OCI-LY7 (cell line): ENCODE measurements at regions not wholly inside any gene's neighbourhood (a gene's known extent, or its start where the extent isn't known, plus 50 kb on each side); places are given as distances from the start of the nearest gene placed in this dataset.
"Not testable (repeated sequence)": the region's sequence is repeated elsewhere in the genome, so short reads cannot be mapped to it uniquely, and the experiment has no call there.

Source experiments
- BruUV-seq: library from RNA; stranded (reverse); fragments of 400-500 nt; replicated peaks from 2 replicates; lab custom pipeline; 2021; lab: Mats Ljungman, UMichigan
- CTCF ChIA-PET: fragments of 300-600 bp; sonication (Branson Sonifier 250); formaldehyde crosslinking; loops from one replicate; lab custom pipeline; 2022; ENCODE audit warnings: antibody characterized with exemption; ENCODE audit not compliant: unreplicated experiment; lab: Charles Lee
- POLR2A ChIA-PET: fragments of 300-600 bp; sonication (Branson Sonifier 250); formaldehyde crosslinking; loops from one replicate; lab custom pipeline; 2022; ENCODE audit warnings: antibody characterized with exemption; lab: Charles Lee
- DNase-seq: peaks from one replicate; pipeline ENCODE4 v3.0.0-alpha.2; 2015; ENCODE audit warnings: low spot score
- H2AFZ ChIP-seq: fragments of 200-600 bp; sonication (generic), shearing (Covaris generic); 2 replicates; pipeline ENCODE4 v1.6.1; 2014; ENCODE audit warnings: mild to moderate bottlenecking, antibody characterized with exemption, low read length, moderate library complexity
- H3K27ac ChIP-seq: fragments of 200-600 bp; sonication (generic); 2 replicates; pipeline ENCODE4 v1.5.1; 2014; ENCODE audit warnings: mixed run types, low read depth, mild to moderate bottlenecking, moderate library complexity, low read length, inconsistent platforms; ENCODE audit not compliant: poor library complexity, severe bottlenecking
- H3K36me3 ChIP-seq: fragments of 200-600 bp; sonication (generic); 2 replicates; pipeline ENCODE4 v1.6.1; 2014; ENCODE audit warnings: mild to moderate bottlenecking, antibody characterized with exemption, low read length, moderate library complexity, mixed read lengths; ENCODE audit not compliant: insufficient read depth
- H3K4me1 ChIP-seq: fragments of 200-600 bp; sonication (generic); 2 replicates; pipeline ENCODE4 v1.5.1; 2014; ENCODE audit warnings: mild to moderate bottlenecking, low read length; ENCODE audit not compliant: insufficient read depth, poor library complexity, severe bottlenecking
- H3K4me2 ChIP-seq: fragments of 200-600 bp; sonication (generic); 2 replicates; pipeline ENCODE4 v1.6.1; 2014; ENCODE audit warnings: mild to moderate bottlenecking, low read length
- H3K4me3 ChIP-seq: fragments of 200-600 bp; sonication (generic); 2 replicates; pipeline ENCODE4 v1.5.1; 2014; ENCODE audit warnings: mild to moderate bottlenecking, low read depth, low read length; ENCODE audit not compliant: poor library complexity, severe bottlenecking
- H3K79me2 ChIP-seq: fragments of 200-600 bp; sonication (generic); 2 replicates; pipeline ENCODE4 v1.6.1; 2016; ENCODE audit warnings: low read depth, mild to moderate bottlenecking, low read length, moderate library complexity, mixed read lengths; ENCODE audit not compliant: insufficient read depth
- H3K9me2 ChIP-seq: fragments of 200-600 bp; sonication (generic); 2 replicates; pipeline ENCODE4 v1.6.1; 2016; ENCODE audit warnings: mild to moderate bottlenecking, low read length, mixed read lengths; ENCODE audit not compliant: insufficient read depth
- H3K9me3 ChIP-seq: fragments of 200-600 bp; sonication (generic); 2 replicates; pipeline ENCODE4 v1.6.1; 2014; ENCODE audit warnings: mild to moderate bottlenecking, mixed run types, low read length, mixed read lengths
- H4K20me1 ChIP-seq: fragments of 200-600 bp; sonication (generic); 2 replicates; pipeline ENCODE4 v1.6.1; 2014; ENCODE audit warnings: mild to moderate bottlenecking, antibody characterized with exemption, low read length, moderate library complexity, mixed read lengths; ENCODE audit not compliant: insufficient read depth
- EZH2phosphoT487 ChIP-seq: fragments of 200-600 bp; sonication (generic); IDR thresholded peaks from 2 replicates; pipeline ENCODE4 v1.6.1; 2018; ENCODE audit warnings: low read depth, borderline replicate concordance, mild to moderate bottlenecking, mixed run types, antibody characterized with exemption, low read length, moderate library complexity, mixed read lengths
- intact Hi-C: fragments of 100-400 bp; cut with micrococcal nuclease; formaldehyde crosslinking; loops from one replicate; pipeline ENCODE4 v1.10.0; 2022; ENCODE audit not compliant: unreplicated experiment
- TF ChIP-seq, protein P1 (sequence below): fragments of 200-600 bp; sonication (generic); conservative IDR thresholded peaks from 2 replicates; pipeline ENCODE4 v1.5.1; 2014; ENCODE audit warnings: mild to moderate bottlenecking, antibody characterized with exemption, low read length, moderate library complexity, mixed read lengths

- H3K27ac ChIP-seq, result no peak overlapping the region
- POLR2A ChIA-PET, result no interaction called here
- TF ChIP-seq, protein P1, sequence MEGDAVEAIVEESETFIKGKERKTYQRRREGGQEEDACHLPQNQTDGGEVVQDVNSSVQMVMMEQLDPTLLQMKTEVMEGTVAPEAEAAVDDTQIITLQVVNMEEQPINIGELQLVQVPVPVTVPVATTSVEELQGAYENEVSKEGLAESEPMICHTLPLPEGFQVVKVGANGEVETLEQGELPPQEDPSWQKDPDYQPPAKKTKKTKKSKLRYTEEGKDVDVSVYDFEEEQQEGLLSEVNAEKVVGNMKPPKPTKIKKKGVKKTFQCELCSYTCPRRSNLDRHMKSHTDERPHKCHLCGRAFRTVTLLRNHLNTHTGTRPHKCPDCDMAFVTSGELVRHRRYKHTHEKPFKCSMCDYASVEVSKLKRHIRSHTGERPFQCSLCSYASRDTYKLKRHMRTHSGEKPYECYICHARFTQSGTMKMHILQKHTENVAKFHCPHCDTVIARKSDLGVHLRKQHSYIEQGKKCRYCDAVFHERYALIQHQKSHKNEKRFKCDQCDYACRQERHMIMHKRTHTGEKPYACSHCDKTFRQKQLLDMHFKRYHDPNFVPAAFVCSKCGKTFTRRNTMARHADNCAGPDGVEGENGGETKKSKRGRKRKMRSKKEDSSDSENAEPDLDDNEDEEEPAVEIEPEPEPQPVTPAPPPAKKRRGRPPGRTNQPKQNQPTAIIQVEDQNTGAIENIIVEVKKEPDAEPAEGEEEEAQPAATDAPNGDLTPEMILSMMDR, result no peak
- no peak for TF ChIP-seq EZH2phosphoT487
Measured at GRCh38 chr1:229170274-229170673, 100.6 kb upstream of the RAB4A start.

DNA sequence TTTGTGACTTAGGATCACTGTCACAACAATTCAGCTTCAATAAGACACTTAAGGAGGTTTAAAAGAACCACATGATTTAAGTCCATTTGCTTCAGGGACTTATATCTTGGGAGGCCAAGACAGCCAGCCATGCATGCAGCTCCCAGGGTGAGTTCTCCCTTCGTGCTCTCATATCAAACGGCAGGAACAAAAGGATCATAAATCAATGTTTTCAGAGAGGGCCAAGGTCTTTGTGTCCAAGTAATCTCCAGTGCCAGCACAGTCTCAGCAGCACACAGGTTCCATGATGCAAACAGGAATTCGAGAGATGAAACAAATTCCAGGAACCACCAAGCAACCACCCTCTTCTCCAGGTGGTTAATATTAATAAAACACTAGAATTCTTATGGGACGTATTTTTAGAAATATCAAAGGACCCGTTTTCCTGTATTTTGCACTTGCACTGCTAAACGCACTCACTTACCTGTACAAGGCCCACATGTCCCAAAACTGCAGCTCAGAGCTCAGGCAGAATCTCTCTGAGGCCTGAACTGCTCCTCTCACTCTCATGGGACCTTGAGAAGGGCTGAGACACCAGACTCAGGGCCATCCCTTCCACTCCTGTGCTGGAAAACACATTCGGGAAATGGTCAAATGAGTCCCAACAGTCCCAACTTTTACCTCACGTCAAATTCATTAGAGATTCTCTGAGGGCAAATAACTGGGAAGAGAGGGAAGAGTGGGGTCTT lies 100.0 kb upstream of the RAB4A start:
- Histone ChIP-seq H3K4me2 (no peak overlapping the region), H3K9me3 (no peaks in the 10 kb centered on the region), H3K4me3 (no peak overlapping the region), H3K27ac (no peak overlapping the region), H4K20me1 (no peaks in the 10 kb centered on the region), H3K4me1 (no peaks in the 10 kb centered on the region), H3K79me2 (no peaks in the 10 kb centered on the region), H3K9me2 (no peaks in the 10 kb centered on the region), H2AFZ (no peak overlapping the region), H3K36me3 (no peaks in the 10 kb centered on the region)
- POLR2A ChIA-PET, result no interaction called here
- no peak for DNase-seq
- no TSS peak for BruUV-seq
- intact Hi-C loops, result no loop called here
- TF ChIP-seq EZH2phosphoT487, result no peak
- TF ChIP-seq, protein P1, result no peak
- CTCF ChIA-PET, result no interaction called here

More at GRCh38 chr1:229170274-229170673, 100.6 kb upstream of the RAB4A start:
- BruUV-seq, result no TSS peak
- Histone ChIP-seq H2AFZ (no peak overlapping the region), H3K9me3 (no peaks in the 10 kb centered on the region), H3K9me2 (no peaks in the 10 kb centered on the region), H3K4me2 (no peak overlapping the region), H3K36me3 (no peaks in the 10 kb centered on the region), H3K4me3 (no peak overlapping the region), H3K79me2 (no peaks in the 10 kb centered on the region), H4K20me1 (no peaks in the 10 kb centered on the region), H3K4me1 (no peaks in the 10 kb centered on the region)
- intact Hi-C loops, result no loop called here
- no peak for DNase-seq
- CTCF ChIA-PET, result no interaction called here

GRCh38 chr1:229171934-229172333 lies 99.0 kb upstream of the RAB4A start:
- CTCF ChIA-PET, result no interaction called here
- Histone ChIP-seq H3K4me2 (no peak overlapping the region), H3K4me1 (no peaks in the 10 kb centered on the region), H3K79me2 (no peaks in the 10 kb centered on the region), H4K20me1 (no peaks in the 10 kb centered on the region), H3K9me3 (no peaks in the 10 kb centered on the region), H3K4me3 (no peak overlapping the region), H2AFZ (no peak overlapping the region), H3K27ac (no peak overlapping the region), H3K36me3 (no peaks in the 10 kb centered on the region), H3K9me2 (no peaks in the 10 kb centered on the region)
- TF ChIP-seq, protein P1, result no peak
- TF ChIP-seq EZH2phosphoT487, result no peak
- no peak for DNase-seq
- no TSS peak for BruUV-seq
- POLR2A ChIA-PET, result no interaction called here
- intact Hi-C loops, result no loop called here

DNA sequence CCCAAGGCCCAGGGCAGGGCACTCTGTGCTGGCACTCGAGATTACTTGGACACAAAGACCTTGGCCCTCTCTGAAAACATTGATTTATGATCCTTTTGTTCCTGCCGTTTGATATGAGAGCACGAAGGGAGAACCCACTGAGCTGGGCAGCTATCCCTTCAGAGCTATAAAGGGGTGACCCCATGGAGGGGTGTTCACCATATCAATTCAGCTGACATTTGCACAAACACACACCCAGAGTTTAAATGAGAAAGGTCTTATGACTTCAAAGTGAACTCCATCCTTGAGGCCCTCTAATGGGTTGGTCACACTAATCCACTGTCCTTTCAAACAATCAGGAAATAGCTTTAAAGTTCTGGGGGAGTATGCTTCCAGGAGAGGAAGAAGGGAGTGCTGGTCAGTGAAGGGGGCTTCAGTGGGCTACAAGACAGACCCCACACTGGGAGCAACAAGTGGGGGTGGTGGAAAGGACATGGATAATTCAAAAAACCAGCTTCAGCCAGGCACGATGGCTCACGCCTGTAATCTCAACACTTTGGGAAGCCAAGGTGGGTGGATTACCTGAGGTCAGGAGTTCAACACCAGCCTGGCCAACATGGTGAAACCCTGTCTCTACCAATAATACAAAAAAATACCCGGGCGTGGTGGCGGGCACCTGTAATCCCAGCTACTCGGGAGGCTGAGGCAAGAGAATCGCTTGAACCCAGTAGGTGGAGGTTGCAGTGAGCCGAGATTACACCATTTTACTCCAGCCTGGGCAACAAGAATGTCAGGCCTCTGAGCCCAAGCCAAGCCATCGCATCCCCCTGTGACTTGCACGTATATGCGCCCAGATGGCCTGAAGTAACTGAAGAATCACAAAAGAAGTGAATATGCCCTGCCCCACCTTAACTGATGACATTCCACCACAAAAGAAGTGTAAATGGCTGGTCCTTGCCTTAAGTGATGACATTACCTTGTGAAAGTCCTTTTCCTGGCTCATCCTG lies 97.1 kb upstream of the RAB4A start:
- H3K27ac ChIP-seq, CTCF ChIA-PET, H4K20me1 ChIP-seq, H3K79me2 ChIP-seq, H3K9me2 ChIP-seq, POLR2A ChIA-PET, H3K4me1 ChIP-seq, DNase-seq, BruUV-seq, intact Hi-C loops, H3K9me3 ChIP-seq, H2AFZ ChIP-seq, H3K4me2 ChIP-seq, H3K36me3 ChIP-seq, H3K4me3 ChIP-seq: not testable (repeated sequence)
